Heart left ventricle (tissue), 16 donors: ENCODE measurements at regions not wholly inside any gene's neighbourhood (a gene's known extent, or its start where the extent isn't known, plus 50 kb on each side); places are given as distances from the start of the nearest gene placed in this dataset.

Experiments
- ATAC-seq, 4 donors: fragments of 200-7000 bp; cut with Tn5 transposase; one replicate each; pipeline ENCODE4 v1.9.1; 2020 to 2022; ENCODE audit warnings: moderate library complexity in 4 of 4, mild to moderate bottlenecking in 3 of 4, moderate number of reproducible peaks in 1 of 4
- DNase-seq, 5 donors: peaks; one replicate each; pipeline ENCODE4 v3.0.0-alpha.2; 2020
- H3K27ac ChIP-seq, 12 donors: fragments of 200-600 bp; sonication (generic) in 4 of 12; one replicate each; pipeline versions ENCODE4 v1.5.0 to v1.8.0; 2016 to 2022; ENCODE audit warnings: mild to moderate bottlenecking in 2 of 12
- H3K27me3 ChIP-seq, 9 donors: fragments of 200-600 bp; sonication (generic) in 2 of 9; one replicate each; pipeline versions ENCODE4 v1.5.1 to v1.8.0; 2016 to 2022; ENCODE audit warnings: mild to moderate bottlenecking in 3 of 9
- H3K36me3 ChIP-seq, 9 donors: fragments of 200-600 bp; sonication (generic) in 2 of 9; one replicate each; pipeline versions ENCODE4 v1.5.0 to v1.8.0; 2018 to 2022; ENCODE audit warnings: mild to moderate bottlenecking in 2 of 9
- H3K4me1 ChIP-seq, 12 donors: fragments of 200-600 bp; sonication (generic) in 4 of 12; one replicate each; pipeline versions ENCODE4 v1.5.0 to v1.8.0; 2016 to 2022; ENCODE audit warnings: mild to moderate bottlenecking in 3 of 12
- H3K4me3 ChIP-seq, 12 donors: fragments of 200-600 bp; sonication (generic) in 4 of 12; one replicate each; pipeline versions ENCODE4 v1.5.0 to v1.8.0; 2017 to 2022; ENCODE audit warnings: mild to moderate bottlenecking in 9 of 12, moderate library complexity in 4 of 12
- H3K9me3 ChIP-seq, 12 donors: fragments of 200-600 bp; sonication (generic) in 4 of 12; one replicate each; pipeline versions ENCODE4 v1.5.0 to v1.8.0; 2016 to 2022; ENCODE audit warnings: mild to moderate bottlenecking in 1 of 12
- POLR2A ChIP-seq, 2 donors: fragments of 450-650 bp; IDR thresholded peaks; one replicate each; pipeline ENCODE4 v1.6.1; 2017; ENCODE audit warnings: antibody characterized with exemption in 2 of 2, mild to moderate bottlenecking in 2 of 2, moderate library complexity in 2 of 2
- WGBS, 4 donors: extraction: QIAGEN DNeasy Blood & Tissue Kit in 2 of 4; methylation state at CpG; one replicate each; pipeline versions ENCODE4 v1.1.5 to v1.1.7; 2013 to 2018; 5-methylcytosine and 5-hydroxymethylcytosine counted together
- intact Hi-C, 10 donors: fragments of 100-400 bp; cut with DNase I; formaldehyde crosslinking; loops; one replicate each; pipeline versions ENCODE4 v1.11.1 to v1.14.2; 2022
- TF ChIP-seq, protein P1 (sequence below), 12 donors: fragments of 200-600 bp; sonication (generic) in 4 of 12; IDR thresholded peaks; one replicate each; pipeline versions ENCODE4 v1.5.0 to v1.8.0; 2018 to 2022; ENCODE audit warnings: antibody characterized with exemption in 12 of 12, mild to moderate bottlenecking in 5 of 12
- donor health status: ischemic (EF 13 %, LVEDD 7.1; RV severe dilation, severe dysfunction).
- donor health status: healthy with polysubstance abuse.
- donor health status: DM: no; HTN: yes; CAD: no.
- donor health status: DM: no; HTN: no; CAD: no.
- donor health status: ischemic (EF 25% LVEDD 6.9; RV normal size, moderate dysfunction).
- donor health status: ischemic (EF 25% LVEDD 5.7; RV mildly dilated, moderate dysfunction).
- donor health status: healthy.
- donor health status: DM: yes; HTN: yes; CAD: no.
- donor health status: ischemic (EF 35%, LVEDD 5.7; RV mildly dilated, moderate dysfunction).
- donor health status: nonischemic (EF 11% LVEDD 7.7; RV severe dilation, severe dysfunction).
- donor health status: DM: yes; HTN: yes; CAD: no.
- donor health status: PGD.
- donor health status: ischemic (EF 29% LVEDD 5.4; RV normal size, mild dysfunction).
- donor health status: nonischemic (EF 23%, LVEDD 6.1; RV moderate dilation, normal function).

DNA sequence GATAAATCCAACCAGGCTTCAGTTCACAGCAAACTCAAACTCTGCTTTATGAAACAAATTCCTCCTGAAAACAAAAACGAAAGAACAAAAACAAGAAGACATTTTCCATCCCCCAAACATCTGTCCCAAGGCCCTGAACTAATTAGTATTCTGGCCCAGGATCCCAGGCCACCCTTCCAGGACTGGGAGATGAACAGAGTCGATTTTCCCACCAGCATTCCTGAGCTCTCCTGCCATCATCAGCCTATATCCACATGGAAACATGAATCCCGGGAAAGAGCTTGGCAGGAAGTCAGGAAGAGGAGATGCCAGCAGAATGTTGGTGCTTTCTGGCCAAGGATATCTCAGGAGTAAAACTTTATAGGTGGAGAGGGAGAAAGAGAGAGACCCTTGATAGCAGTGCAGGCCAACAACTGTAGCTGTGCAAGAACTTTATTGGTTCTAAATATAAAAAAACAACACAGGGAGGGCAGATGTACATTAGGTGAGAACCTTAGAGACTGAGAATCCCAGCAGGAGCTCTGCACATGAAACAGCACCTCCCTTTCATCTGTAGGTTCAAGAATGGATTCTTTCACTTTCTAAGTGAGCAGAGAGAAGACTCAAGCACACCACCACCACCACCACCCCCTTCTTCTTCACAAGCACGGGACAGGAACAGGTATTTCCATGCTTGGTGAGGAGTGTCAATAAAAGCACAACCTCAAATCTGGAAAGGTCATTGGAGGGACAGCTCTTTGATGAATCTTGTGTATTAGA lies 190.7 kb upstream of the TAS2R1 start:
- H3K4me1 ChIP-seq, result no peaks in the 10 kb centered on the region
- no peaks in the 10 kb centered on the region for H3K27me3 ChIP-seq
- DNase-seq, result no peak
- 42 to 49% (median 46%) methylated on average over 4 of the region's 4 CpGs for WGBS, 4 donors
- no peaks in the 10 kb centered on the region for H3K36me3 ChIP-seq
- no peaks in the 10 kb centered on the region for H3K9me3 ChIP-seq
- intact Hi-C loops, result no loop called here
- peak overlapping the region in 3 of 12 donors; percentile 6 to 29 (median 22) for H3K27ac ChIP-seq
- TF ChIP-seq, protein P1, sequence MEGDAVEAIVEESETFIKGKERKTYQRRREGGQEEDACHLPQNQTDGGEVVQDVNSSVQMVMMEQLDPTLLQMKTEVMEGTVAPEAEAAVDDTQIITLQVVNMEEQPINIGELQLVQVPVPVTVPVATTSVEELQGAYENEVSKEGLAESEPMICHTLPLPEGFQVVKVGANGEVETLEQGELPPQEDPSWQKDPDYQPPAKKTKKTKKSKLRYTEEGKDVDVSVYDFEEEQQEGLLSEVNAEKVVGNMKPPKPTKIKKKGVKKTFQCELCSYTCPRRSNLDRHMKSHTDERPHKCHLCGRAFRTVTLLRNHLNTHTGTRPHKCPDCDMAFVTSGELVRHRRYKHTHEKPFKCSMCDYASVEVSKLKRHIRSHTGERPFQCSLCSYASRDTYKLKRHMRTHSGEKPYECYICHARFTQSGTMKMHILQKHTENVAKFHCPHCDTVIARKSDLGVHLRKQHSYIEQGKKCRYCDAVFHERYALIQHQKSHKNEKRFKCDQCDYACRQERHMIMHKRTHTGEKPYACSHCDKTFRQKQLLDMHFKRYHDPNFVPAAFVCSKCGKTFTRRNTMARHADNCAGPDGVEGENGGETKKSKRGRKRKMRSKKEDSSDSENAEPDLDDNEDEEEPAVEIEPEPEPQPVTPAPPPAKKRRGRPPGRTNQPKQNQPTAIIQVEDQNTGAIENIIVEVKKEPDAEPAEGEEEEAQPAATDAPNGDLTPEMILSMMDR (IDR thresholded peaks at IDR 0.05), result no peak
- TF ChIP-seq POLR2A (IDR thresholded peaks at IDR 0.05), result no peak
- no peak overlapping the region for H3K4me3 ChIP-seq
- no peak for ATAC-seq

DNA sequence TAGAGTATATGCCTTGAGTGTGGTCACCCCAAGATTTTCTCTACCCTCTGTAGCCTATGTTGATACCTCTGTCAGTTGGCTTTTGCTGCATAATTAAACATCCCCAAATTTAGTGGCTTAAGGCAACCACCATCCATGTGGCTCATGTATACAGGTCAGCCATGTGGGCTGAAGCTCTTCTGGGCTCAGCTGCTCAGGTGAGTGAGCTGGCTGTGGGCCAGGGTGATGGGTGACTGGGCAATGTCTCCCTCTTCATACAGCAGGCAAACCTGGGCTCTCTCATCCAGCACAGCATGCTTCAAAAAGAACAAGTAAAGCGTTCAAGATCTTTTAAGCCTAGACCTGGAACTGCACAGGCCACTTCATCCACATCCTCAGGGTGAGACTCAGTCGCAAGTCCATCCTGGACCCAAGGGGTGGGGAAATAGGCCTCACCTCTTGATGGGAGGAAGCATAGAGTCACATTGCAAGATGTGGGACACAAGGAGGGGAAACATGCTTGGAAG lies 188.2 kb upstream of the TAS2R1 start:
- H3K27ac ChIP-seq, result peak overlapping the region in 2 of 12 donors; percentile 9 to 37
- ATAC-seq (no peak), DNase-seq (no peak)
- no peaks in the 10 kb centered on the region for H3K36me3 ChIP-seq
- no peaks in the 10 kb centered on the region for H3K4me1 ChIP-seq
- no peak overlapping the region for H3K4me3 ChIP-seq
- 64 to 100% (median 84%) methylated on average over 2 of the region's 2 CpGs for WGBS, 4 donors
- intact Hi-C loops, result no loop called here
- no peak for TF ChIP-seq POLR2A (IDR thresholded peaks at IDR 0.05)
- TF ChIP-seq, protein P1 (IDR thresholded peaks at IDR 0.05), result no peak
- no peaks in the 10 kb centered on the region for H3K9me3 ChIP-seq
- no peaks in the 10 kb centered on the region for H3K27me3 ChIP-seq

DNA sequence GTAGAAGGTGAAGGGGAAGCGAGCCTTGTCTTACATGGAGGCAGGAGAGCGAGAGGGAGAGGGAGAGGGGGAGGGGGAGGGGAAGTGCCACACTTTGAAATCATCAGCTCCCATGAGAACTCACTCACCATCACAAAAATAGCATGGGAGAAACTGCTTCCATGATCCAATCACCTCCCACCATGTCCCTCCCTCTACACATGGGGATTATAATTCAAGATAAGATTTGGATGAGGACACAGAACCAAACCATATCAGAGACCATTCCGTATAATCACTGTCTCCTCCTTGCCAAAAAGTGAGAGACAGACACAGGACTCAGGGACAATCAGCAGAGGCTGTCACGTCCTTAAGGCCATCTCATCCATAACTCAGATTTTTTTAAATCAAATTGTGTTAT lies 187.7 kb upstream of the TAS2R1 start:
- intact Hi-C loops, result no loop called here
- ATAC-seq, result peak in 1 of 4 donors; percentile 41

DNA sequence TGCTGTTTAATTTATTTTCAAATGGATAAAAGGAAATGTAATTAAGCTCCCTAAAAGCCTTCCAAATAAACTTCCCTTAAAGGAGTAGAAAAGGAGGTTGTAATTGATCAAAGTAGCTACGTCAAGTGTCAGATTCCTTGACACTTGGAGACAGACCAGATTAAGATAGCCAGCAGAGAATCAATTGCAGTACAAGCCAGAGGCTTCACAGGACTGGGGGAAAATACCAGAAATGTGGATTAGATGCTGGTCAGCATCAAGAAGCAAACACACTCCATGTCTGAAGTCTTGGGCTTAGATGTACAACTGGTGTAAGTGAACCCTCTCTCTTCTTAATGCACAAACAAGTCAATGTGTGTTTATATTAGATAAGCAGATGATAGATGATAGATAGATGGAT lies 184.9 kb upstream of the TAS2R1 start:
- TF ChIP-seq, protein P1 (IDR thresholded peaks at IDR 0.05), result no peak
- TF ChIP-seq POLR2A (IDR thresholded peaks at IDR 0.05), result no peak
- Histone ChIP-seq H3K4me1 (no peaks in the 10 kb centered on the region), H3K27ac (no peak overlapping the region), H3K9me3 (no peaks in the 10 kb centered on the region), H3K27me3 (no peaks in the 10 kb centered on the region), H3K36me3 (no peaks in the 10 kb centered on the region), H3K4me3 (no peak overlapping the region)
- ATAC-seq, result no peak
- WGBS, 4 donors, result 68 to 81% (median 70%) methylated on average over 1 of the region's 1 CpG
- no peak for DNase-seq
- intact Hi-C loops, result no loop called here

More for the DNA sequence above, 187.7 kb upstream of the TAS2R1 start:
- Histone ChIP-seq H3K9me3 (no peaks in the 10 kb centered on the region), H3K27me3 (no peaks in the 10 kb centered on the region), H3K4me1 (no peaks in the 10 kb centered on the region), H3K27ac (peak overlapping the region in 1 of 12 donors; percentile 37), H3K4me3 (no peak overlapping the region), H3K36me3 (no peaks in the 10 kb centered on the region)
- DNase-seq, result no peak
- 50 to 78% (median 61%) methylated on average over 4 of the region's 4 CpGs for WGBS, 4 donors
- TF ChIP-seq POLR2A (IDR thresholded peaks at IDR 0.05), result no peak
- TF ChIP-seq, protein P1 (IDR thresholded peaks at IDR 0.05), result no peak
